ENCODE measurements at regions not wholly inside any gene's neighbourhood (a gene's known extent, or its start where the extent isn't known, plus 50 kb on each side); places are given as distances from the start of the nearest gene placed in this dataset.
"Not testable (repeated sequence)": the region's sequence is repeated elsewhere in the genome, so short reads cannot be mapped to it uniquely, and the experiment has no call there.

DNA sequence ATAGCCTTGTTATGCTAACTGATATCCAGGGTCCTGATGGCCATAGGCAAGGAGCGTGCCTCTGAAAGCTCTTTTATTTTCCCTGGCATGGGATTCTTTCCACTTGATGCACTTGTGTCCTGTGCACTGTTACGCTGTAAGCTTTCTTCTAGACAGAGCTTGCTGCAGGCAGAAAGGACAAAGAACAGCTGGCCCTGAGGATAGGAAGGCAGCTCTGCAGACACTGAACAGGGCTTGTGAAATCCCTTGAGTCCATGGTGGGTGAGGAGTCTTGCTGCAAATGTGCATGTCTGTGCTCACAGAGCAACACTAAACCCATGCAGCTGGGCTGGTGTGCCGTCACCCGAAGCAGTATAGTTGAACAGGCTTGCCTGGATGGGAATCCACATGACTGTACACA, 126.6 kb downstream of the AKAP11 start:
- DNase-seq (ENCODE audit: low spot score): no peak

- no peak for DNase-seq (ENCODE audit: low spot score)
These were observed 128.4 kb downstream of the AKAP11 start for GRCh38 chr13:42400188-42400833.

GRCh38 chr13:42401376-42401775, 129.4 kb downstream of the AKAP11 start:
- no peak for DNase-seq (ENCODE audit: low spot score)

- DNase-seq (ENCODE audit: low spot score): no peak
These were observed 133.9 kb downstream of the AKAP11 start for GRCh38 chr13:42405665-42406390.

- DNase-seq (ENCODE audit: low spot score): no peak
These were observed 137.1 kb downstream of the AKAP11 start for GRCh38 chr13:42409075-42409474.

DNA sequence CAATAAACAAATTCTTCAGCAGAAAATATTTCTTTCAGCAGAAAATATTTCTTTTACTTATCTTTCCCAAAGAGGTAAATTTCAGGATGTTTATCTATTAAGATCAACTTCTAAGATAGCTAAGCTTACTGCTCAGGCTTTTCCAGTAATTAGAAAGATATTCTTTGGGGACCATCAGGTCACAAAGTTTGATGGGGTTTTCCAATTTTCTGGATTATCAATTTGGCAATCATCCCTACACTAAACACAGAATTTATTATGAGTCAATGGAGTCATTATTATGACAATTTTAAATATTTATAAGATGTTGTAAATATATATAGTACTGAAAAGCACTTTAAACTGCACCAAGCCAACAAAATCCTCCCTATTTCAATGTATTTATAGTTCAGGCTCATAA, 137.6 kb downstream of the AKAP11 start:
- no peak for DNase-seq (ENCODE audit: low spot score)

- DNase-seq (ENCODE audit: low spot score): no peak
These were observed 141.0 kb downstream of the AKAP11 start for GRCh38 chr13:42412812-42413483.

DNA sequence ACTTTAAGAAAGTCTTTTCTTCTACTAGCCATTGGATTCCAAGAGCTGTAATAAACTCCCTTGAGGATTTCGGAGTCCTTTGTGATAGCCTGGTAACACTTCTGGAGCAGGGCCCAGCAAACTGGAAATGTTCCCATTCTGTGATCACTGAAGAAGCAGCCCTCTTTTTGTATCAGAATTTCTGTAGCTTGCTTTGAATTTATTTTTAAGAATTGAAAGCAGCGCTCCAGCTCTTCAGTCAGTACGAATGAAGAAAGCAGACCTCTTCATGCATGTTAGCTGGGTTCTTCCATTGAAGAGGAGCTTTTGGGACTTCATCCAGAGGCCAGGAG, 141.5 kb downstream of the AKAP11 start:
- no peak for DNase-seq (ENCODE audit: low spot score)

DNA sequence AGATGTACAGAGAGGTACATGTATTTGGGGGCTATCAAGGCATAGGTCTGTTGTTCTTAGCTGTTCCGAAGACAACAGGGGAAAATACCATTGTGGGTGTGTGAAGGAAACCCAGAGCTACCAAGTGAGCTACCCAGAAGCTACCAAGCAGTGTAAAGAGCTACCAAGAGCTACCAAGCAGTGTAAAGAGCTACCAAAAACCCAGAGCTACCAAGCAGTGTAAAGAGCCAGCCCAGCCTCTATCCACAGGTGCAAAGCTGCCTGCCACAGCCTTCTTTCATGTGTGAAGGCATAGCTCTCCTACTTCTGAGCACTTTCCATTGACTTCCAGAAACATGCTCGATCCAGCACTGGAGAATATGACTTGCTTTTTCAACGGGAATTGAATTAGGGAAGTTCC, 145.7 kb downstream of the AKAP11 start:
- DNase-seq (ENCODE audit: low spot score): no peak

- DNase-seq (ENCODE audit: low spot score): no peak
These were observed 146.2 kb downstream of the AKAP11 start for GRCh38 chr13:42418184-42418583.

- no peak for DNase-seq (ENCODE audit: low spot score)
These were observed 148.4 kb downstream of the AKAP11 start for GRCh38 chr13:42420304-42420703.

DNA sequence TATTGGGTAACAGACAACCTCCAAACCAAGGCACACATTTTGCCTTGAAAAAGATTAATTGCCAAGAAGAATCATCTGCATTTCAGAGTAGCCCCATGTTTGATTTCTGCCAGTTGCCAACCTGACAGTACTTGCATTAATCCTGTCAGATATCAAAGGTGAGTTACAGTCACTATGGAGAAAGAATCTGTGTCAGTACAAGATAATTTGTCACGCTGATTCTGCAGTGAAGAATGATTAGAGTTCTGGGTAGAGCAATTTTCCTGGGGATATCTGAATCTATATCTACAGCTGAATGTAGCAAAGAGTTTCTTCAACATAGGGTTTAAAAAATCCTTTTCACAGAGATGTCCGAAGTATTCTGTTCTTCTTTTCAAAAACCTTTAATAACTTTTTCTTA, 150.7 kb downstream of the AKAP11 start:
- DNase-seq (ENCODE audit: low spot score): no peak

- DNase-seq (ENCODE audit: low spot score): no peak
These were observed 149.8 kb upstream of the TNFSF11 start for GRCh38 chr13:42424182-42424581.

DNA sequence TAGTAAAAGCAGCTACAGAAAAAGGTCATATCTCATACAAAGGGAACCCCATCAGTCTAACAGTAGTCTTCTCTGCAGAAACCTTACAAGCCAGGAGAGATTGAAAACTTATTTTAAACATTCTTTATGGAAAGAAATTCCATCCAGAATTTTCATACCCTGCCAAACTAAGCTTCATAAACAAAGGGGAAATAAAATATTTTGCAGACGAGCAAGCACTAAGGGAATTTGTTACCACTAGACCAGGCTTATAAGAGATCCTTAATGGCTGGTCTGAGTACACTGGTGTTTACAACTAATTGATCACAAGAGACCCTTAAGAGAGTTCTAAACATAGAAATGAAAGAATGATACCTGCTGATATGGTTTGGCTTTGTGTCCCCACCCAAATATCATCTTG, 128.6 kb upstream of the TNFSF11 start:
- DNase-seq (ENCODE audit: low spot score): no peak

- DNase-seq (ENCODE audit: low spot score): not testable (repeated sequence)
These were observed 127.4 kb upstream of the TNFSF11 start for GRCh38 chr13:42446597-42446996.

DNA sequence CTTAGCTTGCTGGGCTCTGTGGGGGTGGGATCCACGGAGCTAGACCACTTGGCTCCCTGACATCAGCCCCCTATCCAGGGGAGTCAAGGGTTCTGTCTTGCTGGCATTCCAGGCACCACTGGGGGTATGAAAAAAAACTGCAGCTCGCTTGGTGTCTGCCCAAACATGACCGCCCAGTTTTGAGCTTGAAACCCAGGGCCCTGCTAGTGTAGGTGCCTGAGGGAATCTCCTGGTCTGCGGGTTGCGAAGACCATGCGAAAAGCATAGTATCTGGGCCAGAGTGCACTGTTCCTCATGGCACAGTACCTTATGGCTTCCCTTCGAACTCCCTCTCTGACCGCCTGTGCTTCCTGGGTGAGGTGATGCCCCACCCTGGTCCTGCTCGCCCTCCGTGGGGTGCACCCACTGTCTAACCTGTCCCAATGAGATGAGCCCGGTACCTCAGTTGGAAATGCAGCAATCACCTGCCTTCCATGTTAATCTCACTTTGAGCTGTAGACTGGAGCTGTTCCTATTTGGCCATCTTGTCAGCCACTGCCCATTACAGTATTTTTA, 120.8 kb upstream of the TNFSF11 start:
- no peak for DNase-seq (ENCODE audit: low spot score)

GRCh38 chr13:42454749-42455148, 119.2 kb upstream of the TNFSF11 start:
- DNase-seq (ENCODE audit: low spot score): no peak

DNA sequence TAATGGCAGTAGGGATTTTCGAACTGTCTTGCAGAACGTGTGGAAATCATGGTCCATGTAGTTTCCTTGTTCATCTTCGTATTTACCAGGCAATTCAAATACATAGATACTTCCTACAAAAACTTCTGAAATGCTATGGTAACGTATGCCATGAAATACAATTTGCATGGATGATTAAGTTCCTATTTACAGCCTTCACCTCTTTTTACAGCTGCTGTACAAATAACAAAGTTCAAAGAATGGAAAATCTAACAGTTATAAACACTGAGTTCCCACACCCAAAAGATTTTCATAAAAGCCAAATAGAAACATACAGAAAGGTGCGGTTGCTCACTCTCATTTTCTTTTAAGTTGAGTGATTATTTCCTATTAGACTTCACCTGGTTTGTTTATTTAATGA, 115.8 kb upstream of the TNFSF11 start:
- no peak for DNase-seq (ENCODE audit: low spot score)

GRCh38 chr13:42466123-42466522, 107.8 kb upstream of the TNFSF11 start:
- DNase-seq (ENCODE audit: low spot score): no peak

DNA sequence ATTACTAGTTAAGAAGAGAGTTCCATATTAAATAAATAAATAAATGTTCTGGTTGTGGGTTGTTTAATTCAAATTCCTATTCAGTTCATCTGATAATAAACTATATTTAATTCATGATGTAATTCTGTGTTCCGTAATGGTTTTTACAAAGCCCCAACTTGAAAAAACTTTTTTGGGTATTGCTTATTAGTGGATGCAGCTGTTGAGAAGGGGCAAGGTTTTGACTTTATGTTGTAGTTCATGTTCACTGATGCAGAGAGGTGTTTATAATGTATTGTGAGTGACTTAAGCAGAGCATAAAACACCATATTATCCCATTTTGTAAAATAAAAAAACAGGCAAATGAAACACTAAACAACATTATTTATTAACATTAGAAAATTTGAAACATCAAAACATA, 107.3 kb upstream of the TNFSF11 start:
- no peak for DNase-seq (ENCODE audit: low spot score)

- no peak for DNase-seq (ENCODE audit: low spot score)
These were observed 99.0 kb upstream of the TNFSF11 start for GRCh38 chr13:42474954-42475353.

- no peak for DNase-seq (ENCODE audit: low spot score)
These were observed 96.3 kb upstream of the TNFSF11 start for GRCh38 chr13:42477596-42478190.
